Mesendoderm (in vitro differentiated cells): ENCODE measurements at regions not wholly inside any gene's neighbourhood (a gene's known extent, or its start where the extent isn't known, plus 50 kb on each side); places are given as distances from the start of the nearest gene placed in this dataset.
"Not testable (repeated sequence)": the region's sequence is repeated elsewhere in the genome, so short reads cannot be mapped to it uniquely, and the experiment has no call there.

ENCODE experiments used
- DNase-seq: peaks from one replicate; pipeline ENCODE4 v3.0.0; 2013
- H2AK5ac ChIP-seq: 2 replicates; pipeline ENCODE4 v1.6.1; 2013; ENCODE audit warnings: low read length, inconsistent platforms
- H2BK120ac ChIP-seq: 2 replicates; pipeline ENCODE4 v1.6.1; 2013; ENCODE audit warnings: low read depth, mild to moderate bottlenecking, low read length, moderate library complexity, mixed read lengths
- H2BK15ac ChIP-seq: replicated peaks from 2 replicates; pipeline ENCODE4 v1.6.1; 2013; ENCODE audit warnings: low read depth, mild to moderate bottlenecking, moderate library complexity
- H2BK5ac ChIP-seq: 2 replicates; pipeline ENCODE4 v1.6.1; 2013; ENCODE audit warnings: low read length, inconsistent platforms
- H3K18ac ChIP-seq: 2 replicates; pipeline ENCODE4 v1.6.1; 2013; ENCODE audit warnings: mild to moderate bottlenecking, low read length, mixed read lengths
- H3K23ac ChIP-seq: one replicate; pipeline ENCODE4 v1.6.1; 2013; ENCODE audit warnings: low read length
- H3K27ac ChIP-seq: 2 replicates; pipeline ENCODE4 v1.5.1; 2013; ENCODE audit warnings: low read depth, mild to moderate bottlenecking, inconsistent platforms, low read length, moderate library complexity
- H3K27me3 ChIP-seq: 2 replicates; pipeline ENCODE4 v1.6.1; 2013; ENCODE audit warnings: low read length, control low read depth, mild to moderate bottlenecking, inconsistent platforms; ENCODE audit not compliant: insufficient read depth, poor library complexity
- H3K36me3 ChIP-seq: 2 replicates; pipeline ENCODE4 v1.6.1; 2013; ENCODE audit warnings: low read length, inconsistent platforms; ENCODE audit not compliant: control insufficient read depth, insufficient read depth
- H3K4ac ChIP-seq: one replicate; pipeline ENCODE4 v1.6.1; 2013; ENCODE audit warnings: low read depth, mild to moderate bottlenecking, low read length, moderate library complexity
- H3K4me1 ChIP-seq: 2 replicates; pipeline ENCODE4 v1.6.1; 2013; ENCODE audit warnings: low read depth, low read length, inconsistent platforms; ENCODE audit not compliant: control insufficient read depth
- H3K4me2 ChIP-seq: 2 replicates; pipeline ENCODE4 v1.6.1; 2013; ENCODE audit warnings: low read length
- H3K4me3 ChIP-seq: 2 replicates; pipeline ENCODE4 v1.5.1; 2013; ENCODE audit warnings: mild to moderate bottlenecking, low read length
- H3K56ac ChIP-seq: one replicate; pipeline ENCODE4 v1.6.1; 2013; ENCODE audit warnings: low read length
- H3K79me1 ChIP-seq: 2 replicates; pipeline ENCODE4 v1.6.1; 2013; ENCODE audit warnings: low read length, inconsistent platforms
- H3K79me2 ChIP-seq: 2 replicates; pipeline ENCODE4 v1.6.1; 2013; ENCODE audit warnings: mild to moderate bottlenecking, low read length; ENCODE audit not compliant: control insufficient read depth, insufficient read depth
- H3K9ac ChIP-seq: 2 replicates; pipeline ENCODE4 v1.6.1; 2013; ENCODE audit warnings: low read length, inconsistent platforms
- H4K5ac ChIP-seq: one replicate; pipeline ENCODE4 v1.6.1; 2013; ENCODE audit warnings: low read length
- H4K8ac ChIP-seq: one replicate; pipeline ENCODE4 v1.6.1; 2013; ENCODE audit warnings: low read depth, mild to moderate bottlenecking, control low read depth, low read length, moderate library complexity
- WGBS: extraction: QIAGEN DNeasy Blood & Tissue Kit; methylation state at CpG from one replicate; pipeline ENCODE4 v1.1.7; 2013; ENCODE audit warnings: low lambda C conversion rate, missing lambda C conversion rate; ENCODE audit not compliant: insufficient coverage; ENCODE audit errors: extremely low coverage; 5-methylcytosine and 5-hydroxymethylcytosine counted together

- no peaks in the 10 kb centered on the region for H3K27me3 ChIP-seq
- no peak overlapping the region for H3K4me2 ChIP-seq
- H3K4me3 ChIP-seq = no peak overlapping the region
- H3K79me2 ChIP-seq = no peaks in the 10 kb centered on the region
- no peaks in the 10 kb centered on the region for H3K79me1 ChIP-seq
- no peak for DNase-seq
- H2BK5ac ChIP-seq = no peak overlapping the region
- no peak overlapping the region for H2AK5ac ChIP-seq
- H3K9ac ChIP-seq = no peak overlapping the region
- no peak overlapping the region for H3K4ac ChIP-seq
- H2BK15ac ChIP-seq = no peak overlapping the region
- no peak overlapping the region for H4K5ac ChIP-seq
- H3K4me1 ChIP-seq = no peaks in the 10 kb centered on the region
- no peaks in the 10 kb centered on the region for H3K36me3 ChIP-seq
- H4K8ac ChIP-seq = no peak overlapping the region
- H3K56ac ChIP-seq = no peak overlapping the region
- H2BK120ac ChIP-seq = no peak overlapping the region
- no peak overlapping the region for H3K27ac ChIP-seq
- H3K23ac ChIP-seq = no peak overlapping the region
- H3K18ac ChIP-seq = no peak overlapping the region
Measured at GRCh38 chr3:106518516-106518915, 649.7 kb upstream of the CBLB start.

- Histone ChIP-seq H3K79me1 (no peaks in the 10 kb centered on the region), H3K4ac (no peak overlapping the region), H2BK15ac (no peak overlapping the region)
Measured at GRCh38 chr3:106522397-106522796, 653.6 kb upstream of the CBLB start.

DNA sequence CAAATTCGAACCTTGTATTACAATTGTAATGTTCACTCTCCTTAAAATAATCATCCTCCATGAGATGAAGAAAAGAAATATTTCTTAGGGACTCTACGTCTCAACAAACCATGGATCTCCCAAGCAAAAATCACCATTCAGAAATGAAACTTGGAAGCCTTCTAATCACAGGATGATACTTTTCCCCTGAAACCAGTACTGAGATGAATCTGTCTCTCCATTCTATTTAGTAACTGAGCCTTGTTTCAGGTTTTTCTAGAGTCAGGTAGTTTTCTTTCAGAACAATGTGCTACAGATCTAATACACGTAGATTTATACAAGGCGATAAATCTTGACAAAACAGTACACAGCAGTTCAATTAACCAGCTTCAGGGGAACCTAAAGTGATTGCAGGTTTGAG is 660.1 kb upstream of the CBLB start:
- H3K18ac ChIP-seq = no peak overlapping the region
- no peak overlapping the region for H3K4me3 ChIP-seq
- H2BK120ac ChIP-seq = no peak overlapping the region
- H3K79me2 ChIP-seq = no peaks in the 10 kb centered on the region
- no peaks in the 10 kb centered on the region for H3K27me3 ChIP-seq
- H3K79me1 ChIP-seq = no peaks in the 10 kb centered on the region
- 100% methylated on average over 1 of the region's 4 CpGs for WGBS
- no peak overlapping the region for H4K5ac ChIP-seq
- H3K27ac ChIP-seq = no peak overlapping the region
- H2BK5ac ChIP-seq = no peak overlapping the region
- H2AK5ac ChIP-seq = no peak overlapping the region
- H3K23ac ChIP-seq = no peak overlapping the region
- H4K8ac ChIP-seq = no peak overlapping the region
- no peak overlapping the region for H3K4ac ChIP-seq
- no peak overlapping the region for H2BK15ac ChIP-seq
- no peaks in the 10 kb centered on the region for H3K36me3 ChIP-seq
- no peak overlapping the region for H3K4me2 ChIP-seq
- no peak for DNase-seq
- H3K9ac ChIP-seq = no peak overlapping the region
- no peaks in the 10 kb centered on the region for H3K4me1 ChIP-seq
- H3K56ac ChIP-seq = no peak overlapping the region

More at GRCh38 chr3:106522397-106522796, 653.6 kb upstream of the CBLB start:
- H3K27ac ChIP-seq = no peak overlapping the region
- no peak overlapping the region for H3K9ac ChIP-seq
- H3K27me3 ChIP-seq = no peaks in the 10 kb centered on the region
- H3K18ac ChIP-seq = no peak overlapping the region
- H3K23ac ChIP-seq = no peak overlapping the region
- H2BK5ac ChIP-seq = no peak overlapping the region
- DNase-seq = no peak
- H3K36me3 ChIP-seq = no peaks in the 10 kb centered on the region
- no peaks in the 10 kb centered on the region for H3K79me2 ChIP-seq
- H3K56ac ChIP-seq = no peak overlapping the region
- H3K4me2 ChIP-seq = no peak overlapping the region
- H3K4me1 ChIP-seq = no peaks in the 10 kb centered on the region
- H4K5ac ChIP-seq = no peak overlapping the region
- H4K8ac ChIP-seq = no peak overlapping the region
- no peak overlapping the region for H2BK120ac ChIP-seq
- no peak overlapping the region for H3K4me3 ChIP-seq
- WGBS = 100% methylated on average over 1 of the region's 4 CpGs
- no peak overlapping the region for H2AK5ac ChIP-seq

- no peaks in the 10 kb centered on the region for H3K4me1 ChIP-seq
- DNase-seq = no peak
Measured at GRCh38 chr3:106529738-106530137, 660.9 kb upstream of the CBLB start.

DNA sequence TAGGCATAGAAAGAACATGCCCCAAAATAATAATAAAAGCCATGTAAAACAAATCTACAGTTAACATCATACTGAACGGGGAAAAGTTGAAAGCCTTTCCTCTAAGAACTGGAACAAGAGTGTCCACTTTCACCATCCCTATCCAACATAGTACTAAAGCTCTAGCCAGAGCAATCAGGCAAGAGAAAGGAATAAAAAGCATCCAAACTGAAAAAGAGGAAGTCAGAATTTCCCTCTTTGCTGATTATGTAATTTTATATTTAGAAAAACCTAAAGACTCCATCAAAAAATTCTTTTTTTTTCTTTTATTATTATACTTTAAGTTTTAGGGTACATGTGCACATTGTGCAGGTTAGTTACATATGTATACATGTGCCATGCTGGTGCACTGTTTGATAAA is 661.6 kb upstream of the CBLB start:
- no peak overlapping the region for H3K4ac ChIP-seq
- no peak overlapping the region for H4K8ac ChIP-seq
- H3K79me1 ChIP-seq = no peaks in the 10 kb centered on the region
- no peaks in the 10 kb centered on the region for H3K27me3 ChIP-seq
- H4K5ac ChIP-seq = no peak overlapping the region
- H2BK120ac ChIP-seq = no peak overlapping the region
- no peak overlapping the region for H3K4me2 ChIP-seq
- DNase-seq = no peak
- no peak overlapping the region for H3K23ac ChIP-seq
- no peak overlapping the region for H3K56ac ChIP-seq
- H3K4me3 ChIP-seq = no peak overlapping the region
- no peak overlapping the region for H2BK15ac ChIP-seq
- H3K4me1 ChIP-seq = no peaks in the 10 kb centered on the region
- no peak overlapping the region for H2BK5ac ChIP-seq
- no peaks in the 10 kb centered on the region for H3K79me2 ChIP-seq
- no CpG with 5 or more reads among the region's 1 CpG for whole genome bisulfite sequencing
- no peak overlapping the region for H3K9ac ChIP-seq
- H3K27ac ChIP-seq = no peak overlapping the region
- no peak overlapping the region for H3K18ac ChIP-seq
- H2AK5ac ChIP-seq = no peak overlapping the region
- no peaks in the 10 kb centered on the region for H3K36me3 ChIP-seq

More at GRCh38 chr3:106529738-106530137, 660.9 kb upstream of the CBLB start:
- Histone ChIP-seq H3K23ac (no peak overlapping the region), H2AK5ac (no peak overlapping the region), H3K4ac (no peak overlapping the region), H3K56ac (no peak overlapping the region), H2BK15ac (no peak overlapping the region), H2BK120ac (no peak overlapping the region), H4K8ac (no peak overlapping the region), H3K4me2 (no peak overlapping the region), H4K5ac (no peak overlapping the region), H3K27me3 (no peaks in the 10 kb centered on the region), H3K18ac (no peak overlapping the region), H3K9ac (no peak overlapping the region), H3K36me3 (no peaks in the 10 kb centered on the region), H3K79me2 (no peaks in the 10 kb centered on the region), H2BK5ac (no peak overlapping the region), H3K27ac (no peak overlapping the region), H3K79me1 (no peaks in the 10 kb centered on the region), H3K4me3 (no peak overlapping the region)

- not testable (repeated sequence) for H3K27me3 ChIP-seq, H2BK5ac ChIP-seq, H3K56ac ChIP-seq, H3K79me1 ChIP-seq, H3K79me2 ChIP-seq, H3K4me2 ChIP-seq, H3K18ac ChIP-seq, H3K4me1 ChIP-seq, H2AK5ac ChIP-seq, H2BK15ac ChIP-seq, H2BK120ac ChIP-seq, H3K4me3 ChIP-seq, H3K27ac ChIP-seq, H3K36me3 ChIP-seq, H3K9ac ChIP-seq, H4K8ac ChIP-seq, H3K4ac ChIP-seq, H3K23ac ChIP-seq, H4K5ac ChIP-seq, DNase-seq
- no CpG with 5 or more reads among the region's 5 CpGs for WGBS
Measured at GRCh38 chr3:106531771-106532329, 663.0 kb upstream of the CBLB start.
